SK-N-SH treated with all-trans-retinoic acid at 6 μM for 48 hours (cell line): ENCODE measurements at regions not wholly inside any gene's neighbourhood (a gene's known extent, or its start where the extent isn't known, plus 50 kb on each side); places are given as distances from the start of the nearest gene placed in this dataset.
A peak's percentile ranks its signal among the peaks of the same experiment; 100 is the strongest.

Experiments
- ATAC-seq: fragments of 200-7000 bp; cut with Tn5 transposase; 3 replicates; pipeline ENCODE4 v1.9.1; 2020; ENCODE audit warnings: mild to moderate bottlenecking, moderate library complexity
- BACH2 ChIP-seq: fragments of 250-450 bp; sonication (Bioruptor Pico); IDR thresholded peaks from 2 replicates; pipeline ENCODE4 v1.9.0; 2021; ENCODE audit warnings: mild to moderate bottlenecking, borderline replicate concordance
- CREB5 ChIP-seq: fragments of 250-450 bp; sonication (Bioruptor Pico); IDR thresholded peaks from 2 replicates; pipeline ENCODE4 v1.5.1; 2020; ENCODE audit warnings: low read depth, mild to moderate bottlenecking, moderate library complexity
- ESRRG ChIP-seq: fragments of 250-450 bp; sonication (Bioruptor Pico); IDR thresholded peaks from 2 replicates; pipeline ENCODE4 v1.6.1; 2021; ENCODE audit warnings: mild to moderate bottlenecking
- GLIS3 ChIP-seq: fragments of 250-450 bp; sonication (Bioruptor Pico); IDR thresholded peaks from 2 replicates; pipeline ENCODE4 v1.5.0; 2020; ENCODE audit warnings: mild to moderate bottlenecking, moderate library complexity
- ISL1 ChIP-seq: fragments of 250-450 bp; sonication (Bioruptor Pico); IDR thresholded peaks from 2 replicates; pipeline ENCODE4 v2.1.2; 2022; ENCODE audit warnings: mild to moderate bottlenecking, moderate library complexity
- OSR1 ChIP-seq: fragments of 250-450 bp; sonication (Bioruptor Pico); IDR thresholded peaks from 2 replicates; pipeline ENCODE4 v1.8.0; 2022; ENCODE audit warnings: moderate library complexity, mild to moderate bottlenecking, inconsistent platforms
- PATZ1 ChIP-seq: fragments of 250-450 bp; sonication (Bioruptor Pico); IDR thresholded peaks from 2 replicates; pipeline ENCODE4 v1.8.0; 2020; ENCODE audit warnings: mild to moderate bottlenecking, moderate library complexity, borderline replicate concordance
- POU6F1 ChIP-seq: fragments of 250-450 bp; sonication (Bioruptor Pico); IDR thresholded peaks from 2 replicates; pipeline ENCODE4 v1.8.0; 2021; ENCODE audit warnings: low read depth, mild to moderate bottlenecking, moderate library complexity, borderline replicate concordance
- PPARA ChIP-seq: fragments of 250-450 bp; sonication (Bioruptor Pico); IDR thresholded peaks from 2 replicates; pipeline ENCODE4 v1.5.0; 2020; ENCODE audit warnings: mild to moderate bottlenecking, borderline replicate concordance
- RARB ChIP-seq: fragments of 250-450 bp; sonication (Bioruptor Pico); IDR thresholded peaks from 2 replicates; pipeline ENCODE4 v1.8.0; 2021; ENCODE audit warnings: mild to moderate bottlenecking, moderate library complexity
- SNAI2 ChIP-seq: fragments of 250-450 bp; sonication (Bioruptor Pico); IDR thresholded peaks from 2 replicates; pipeline ENCODE4 v1.5.0; 2020; ENCODE audit warnings: mild to moderate bottlenecking, moderate library complexity
- TCF4 ChIP-seq: fragments of 250-450 bp; sonication (Bioruptor Pico); IDR thresholded peaks from 2 replicates; pipeline ENCODE4 v1.8.0; 2021; ENCODE audit warnings: mild to moderate bottlenecking, moderate library complexity, borderline replicate concordance
- TOX ChIP-seq: fragments of 250-450 bp; sonication (Bioruptor Pico); IDR thresholded peaks from 2 replicates; pipeline ENCODE4 v1.8.0; 2021; ENCODE audit warnings: mild to moderate bottlenecking, moderate library complexity, borderline replicate concordance
- TSHZ2 ChIP-seq: fragments of 250-450 bp; sonication (Bioruptor Pico); IDR thresholded peaks from 2 replicates; pipeline ENCODE4 v1.5.0; 2020; ENCODE audit warnings: mild to moderate bottlenecking, moderate library complexity
- ZC3H10 ChIP-seq: fragments of 250-450 bp; sonication (Bioruptor Pico); IDR thresholded peaks from 2 replicates; pipeline ENCODE4 v1.5.1; 2021; ENCODE audit warnings: mild to moderate bottlenecking, moderate library complexity
- ZFP3 ChIP-seq: fragments of 250-450 bp; sonication (Bioruptor Pico); IDR thresholded peaks from 2 replicates; pipeline ENCODE4 v1.5.0; 2020; ENCODE audit warnings: mild to moderate bottlenecking, moderate library complexity
- ZFP30 ChIP-seq: fragments of 450-650 bp; formaldehyde crosslinking; IDR thresholded peaks from 2 replicates; pipeline ENCODE4 v1.5.0; 2022; ENCODE audit warnings: mild to moderate bottlenecking, moderate library complexity
- ZNF565 ChIP-seq: fragments of 450-650 bp; formaldehyde crosslinking; conservative IDR thresholded peaks from 2 replicates; pipeline ENCODE4 v1.5.0; 2020; ENCODE audit warnings: low read depth, mild to moderate bottlenecking, moderate library complexity
- ZNF70 ChIP-seq: fragments of 450-650 bp; formaldehyde crosslinking; IDR thresholded peaks from 2 replicates; pipeline ENCODE4 v1.5.0; 2020; ENCODE audit warnings: mild to moderate bottlenecking, moderate library complexity
- ZNF8 ChIP-seq: fragments of 450-650 bp; formaldehyde crosslinking; IDR thresholded peaks from 2 replicates; pipeline ENCODE4 v1.5.0; 2020; ENCODE audit warnings: mild to moderate bottlenecking, moderate library complexity

DNA sequence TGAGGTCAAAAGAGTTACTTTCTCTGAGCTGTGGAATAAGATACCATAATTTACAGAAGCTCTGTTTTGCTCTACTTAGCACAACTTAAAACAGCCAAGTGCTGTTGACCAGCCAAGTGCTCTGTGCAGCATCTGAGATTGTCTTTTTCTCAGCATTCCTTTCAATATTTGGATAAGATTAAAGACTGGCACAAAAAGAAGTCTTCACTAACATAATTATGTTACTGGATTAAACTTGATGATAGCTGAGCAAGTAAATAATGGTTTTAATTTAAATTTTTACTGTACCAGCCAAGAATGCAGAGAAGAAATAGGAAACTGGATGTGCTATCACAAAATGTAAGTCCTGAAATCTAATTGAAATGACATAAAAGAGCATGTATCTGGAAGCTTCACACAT, 60.4 kb downstream of the NPY2R start:
- TF ChIP-seq OSR1 (CRISPR knock-in tag) (no peak), TSHZ2 (CRISPR knock-in tag) (no peak), SNAI2 (CRISPR knock-in tag) (no peak), BACH2 (CRISPR knock-in tag) (no peak), ISL1 (CRISPR knock-in tag) (peak; percentile 81), ZNF8 (CRISPR knock-in tag) (no peak), CREB5 (CRISPR knock-in tag) (no peak)
- ATAC-seq, result no peak

- ATAC-seq, result no peak
- TF ChIP-seq ZC3H10, result no peak
- TF ChIP-seq TCF4 (CRISPR knock-in tag), result no peak
- no peak for TF ChIP-seq ZNF565 (CRISPR knock-in tag)
- TF ChIP-seq ISL1 (CRISPR knock-in tag), result no peak
- TF ChIP-seq ZNF8 (CRISPR knock-in tag), result no peak
- no peak for TF ChIP-seq ESRRG
- no peak for TF ChIP-seq POU6F1 (CRISPR knock-in tag)
- no peak for TF ChIP-seq PATZ1
- no peak for TF ChIP-seq CREB5 (CRISPR knock-in tag)
- TF ChIP-seq GLIS3 (CRISPR knock-in tag), result no peak
- TF ChIP-seq TOX, result no peak
- TF ChIP-seq OSR1 (CRISPR knock-in tag), result no peak
- TF ChIP-seq BACH2 (CRISPR knock-in tag), result no peak
- TF ChIP-seq ZFP30 (CRISPR knock-in tag), result no peak
- no peak for TF ChIP-seq PPARA (CRISPR knock-in tag)
- TF ChIP-seq RARB (CRISPR knock-in tag), result no peak
- TF ChIP-seq, all 23 proteins: peak for 0
These were observed 62.2 kb downstream of the NPY2R start for GRCh38 chr4:155270671-155271070.

- TF ChIP-seq ZNF8 (CRISPR knock-in tag) (no peak), ZFP30 (CRISPR knock-in tag) (no peak), ISL1 (CRISPR knock-in tag) (no peak), PPARA (CRISPR knock-in tag) (no peak), ZNF70 (CRISPR knock-in tag) (no peak), PATZ1 (no peak), ZFP3 (CRISPR knock-in tag) (no peak), ZC3H10 (no peak)
- ATAC-seq, result no peak
These were observed 63.1 kb downstream of the NPY2R start for GRCh38 chr4:155271557-155271956.
